ENCODE measurements at regions not wholly inside any gene's neighbourhood (a gene's known extent, or its start where the extent isn't known, plus 50 kb on each side); places are given as distances from the start of the nearest gene placed in this dataset.

DNA sequence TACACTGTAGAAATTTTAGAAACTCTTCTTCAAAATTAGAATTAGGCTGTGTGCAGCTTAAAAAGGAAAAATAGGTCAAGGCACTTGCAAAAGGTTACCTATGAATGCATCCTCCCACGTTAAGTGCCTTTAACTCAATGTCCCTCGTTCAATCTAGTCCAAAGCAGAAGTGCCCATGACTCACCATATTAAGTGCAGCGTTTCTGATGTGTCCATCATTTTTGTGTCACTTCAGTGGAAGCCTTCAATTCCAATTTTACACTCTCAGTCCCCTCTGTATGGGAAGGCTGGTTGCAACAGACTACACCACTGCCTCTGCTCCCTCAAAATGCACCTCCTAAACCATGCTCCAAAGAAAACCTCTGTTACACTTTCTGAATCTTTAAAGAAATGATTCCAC, 53.4 kb downstream of the FOXB1 start:
- no peak for DNase-seq

DNA sequence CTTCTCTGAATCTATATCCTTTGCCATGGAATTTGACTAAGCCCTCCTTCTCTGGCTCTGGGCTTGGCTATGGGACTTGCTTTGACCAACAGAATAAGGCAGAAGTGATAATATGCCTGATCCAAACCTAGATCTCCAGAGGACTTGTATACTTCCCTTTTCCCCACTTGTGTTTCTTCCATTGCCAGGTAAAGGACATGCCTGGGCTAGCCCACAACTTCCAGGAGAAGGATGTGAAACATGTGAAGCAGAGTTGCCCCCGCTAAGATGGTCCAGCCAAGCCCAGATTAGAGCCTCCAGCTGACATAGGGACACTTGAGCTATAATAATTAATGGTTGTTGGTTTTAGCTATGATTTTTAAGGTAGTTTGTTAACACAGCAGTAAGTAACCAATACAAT, 55.1 kb downstream of the FOXB1 start:
- no peak for DNase-seq

DNA sequence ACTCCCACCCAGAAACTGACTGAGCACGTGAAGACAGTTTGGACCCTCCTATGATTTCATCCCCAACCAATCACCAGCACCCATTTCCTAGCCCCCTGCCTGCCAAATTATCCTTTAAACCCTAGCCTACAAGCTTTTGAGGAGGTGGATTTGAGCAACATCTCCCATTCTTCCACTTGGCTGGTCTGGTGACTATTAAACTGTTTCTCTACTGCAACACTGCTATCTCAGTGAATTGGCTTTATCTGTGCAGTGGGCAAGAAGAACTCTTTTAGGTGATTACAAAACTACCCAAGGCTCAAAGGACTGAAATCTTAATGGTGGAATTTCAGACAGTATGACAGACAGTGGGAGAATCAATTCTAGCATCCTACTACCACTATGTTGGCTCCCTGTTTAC, 57.6 kb downstream of the FOXB1 start:
- DNase-seq: no peak

DNA sequence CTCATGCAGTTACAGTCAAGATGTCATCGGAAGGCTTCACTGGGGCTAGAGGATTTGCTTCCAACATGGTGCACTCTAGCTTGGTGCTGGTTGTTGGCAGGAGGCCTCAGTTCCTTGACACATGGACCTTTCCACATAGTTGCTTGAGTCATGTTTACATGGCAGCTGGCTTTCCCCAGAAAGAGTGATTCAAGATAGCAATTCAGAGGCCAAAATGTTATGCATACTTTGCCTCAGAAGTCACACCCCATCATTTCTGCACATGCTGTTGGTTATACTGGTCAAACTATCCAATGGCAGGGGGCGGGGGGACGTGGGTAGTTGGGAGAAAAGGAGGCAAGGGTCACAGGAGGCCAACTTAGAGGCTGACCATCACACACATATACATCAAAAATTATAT, 58.7 kb downstream of the FOXB1 start:
- DNase-seq: no peak

DNA sequence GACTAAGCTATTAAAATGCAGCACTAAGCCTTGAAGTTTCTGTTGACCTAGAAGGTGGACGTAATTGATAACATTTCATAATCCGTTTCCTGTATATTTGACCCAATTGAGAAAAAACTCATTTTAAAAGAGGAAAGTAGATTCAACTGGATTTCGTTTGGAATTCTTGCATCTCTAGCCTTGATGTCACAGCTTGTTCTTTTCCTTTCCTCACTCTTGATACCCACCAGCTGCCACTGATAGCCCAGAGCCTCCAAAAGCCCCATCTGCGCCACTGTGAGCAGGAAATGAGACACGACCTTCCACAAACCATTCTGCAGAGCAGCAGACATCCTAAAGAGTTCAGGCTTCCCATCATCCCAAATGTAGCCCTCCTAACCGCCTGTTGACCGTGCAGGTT, 61.8 kb downstream of the FOXB1 start:
- DNase-seq: no peak

DNA sequence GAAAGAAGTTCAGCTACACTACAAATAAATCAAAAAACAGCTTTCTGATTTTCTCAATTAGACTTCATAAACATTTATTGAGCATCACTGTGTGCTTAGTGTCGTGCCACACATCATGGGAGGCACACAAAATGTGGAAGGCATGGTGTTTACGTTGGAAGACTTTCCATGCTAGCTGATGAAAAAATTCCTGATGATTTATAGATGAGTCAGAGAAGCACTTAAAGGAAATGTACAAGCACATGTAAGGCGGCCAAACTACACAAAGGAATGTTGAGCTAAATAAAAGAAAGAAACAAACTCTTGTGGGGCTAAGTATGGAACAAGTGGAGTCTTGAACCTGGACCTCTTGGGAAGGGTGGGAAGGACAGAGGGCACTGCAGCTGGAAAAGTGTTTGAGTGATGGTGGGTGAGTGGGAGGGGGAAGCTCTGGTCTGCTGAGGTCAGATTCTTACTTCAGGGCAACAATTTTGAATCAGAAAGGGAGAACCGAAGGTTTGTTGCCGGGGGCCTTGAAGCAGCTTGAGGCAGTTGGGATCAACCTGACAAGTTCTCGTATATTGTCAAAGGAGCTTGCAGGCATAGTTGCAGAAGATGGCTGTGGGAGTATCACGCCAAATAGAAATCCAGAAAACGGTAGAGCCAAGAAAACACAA, 66.9 kb downstream of the FOXB1 start:
- DNase-seq: no peak

DNA sequence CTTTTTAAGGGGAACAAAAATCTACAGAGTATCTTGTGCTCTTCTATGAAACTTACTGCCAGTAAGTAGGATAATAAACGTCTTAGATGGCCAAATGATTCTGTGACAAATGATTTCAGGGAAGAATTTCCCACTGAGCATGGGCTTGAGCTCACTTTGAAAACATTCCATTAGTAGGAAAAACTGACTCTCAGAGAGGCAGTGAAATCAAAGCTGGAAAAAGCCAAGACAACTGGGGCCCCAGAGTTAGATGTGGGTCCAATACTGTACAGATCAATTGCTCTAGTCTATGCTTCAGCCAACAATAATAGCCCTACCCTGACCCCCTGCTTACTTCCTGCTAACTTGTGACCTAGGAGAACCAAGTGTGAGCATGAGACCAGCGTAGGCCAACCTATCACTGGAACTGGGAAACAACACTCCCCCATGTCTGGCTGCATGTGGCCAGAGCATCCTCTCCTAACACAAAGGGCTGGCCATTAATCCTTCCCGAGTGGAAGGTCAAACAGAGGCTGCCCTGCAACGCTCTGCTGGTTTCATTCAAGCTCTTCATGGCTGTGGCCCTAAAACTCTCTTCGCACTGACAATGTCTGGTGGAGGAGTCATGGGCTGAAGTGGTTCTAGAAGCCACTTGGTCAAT, 68.8 kb downstream of the FOXB1 start:
- no peak for DNase-seq

DNA sequence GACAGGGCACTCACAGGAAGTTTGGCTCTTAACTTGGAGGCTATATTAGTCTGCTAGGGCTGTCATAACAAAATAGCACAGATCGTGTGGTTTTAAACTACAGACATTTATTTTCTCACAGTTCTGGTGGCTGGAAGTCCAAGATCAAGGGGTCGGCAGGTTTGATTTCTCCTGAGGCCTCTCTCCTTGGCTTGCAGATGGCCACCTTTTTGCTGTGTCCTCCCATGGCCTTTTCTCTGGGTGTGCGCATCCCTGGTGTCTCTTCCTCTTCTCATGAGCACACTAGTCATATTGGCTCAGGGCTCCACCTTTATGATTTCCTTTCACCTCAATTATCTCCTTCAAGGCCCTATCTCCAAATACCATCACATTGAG, 69.3 kb downstream of the FOXB1 start:
- no peak for DNase-seq

DNA sequence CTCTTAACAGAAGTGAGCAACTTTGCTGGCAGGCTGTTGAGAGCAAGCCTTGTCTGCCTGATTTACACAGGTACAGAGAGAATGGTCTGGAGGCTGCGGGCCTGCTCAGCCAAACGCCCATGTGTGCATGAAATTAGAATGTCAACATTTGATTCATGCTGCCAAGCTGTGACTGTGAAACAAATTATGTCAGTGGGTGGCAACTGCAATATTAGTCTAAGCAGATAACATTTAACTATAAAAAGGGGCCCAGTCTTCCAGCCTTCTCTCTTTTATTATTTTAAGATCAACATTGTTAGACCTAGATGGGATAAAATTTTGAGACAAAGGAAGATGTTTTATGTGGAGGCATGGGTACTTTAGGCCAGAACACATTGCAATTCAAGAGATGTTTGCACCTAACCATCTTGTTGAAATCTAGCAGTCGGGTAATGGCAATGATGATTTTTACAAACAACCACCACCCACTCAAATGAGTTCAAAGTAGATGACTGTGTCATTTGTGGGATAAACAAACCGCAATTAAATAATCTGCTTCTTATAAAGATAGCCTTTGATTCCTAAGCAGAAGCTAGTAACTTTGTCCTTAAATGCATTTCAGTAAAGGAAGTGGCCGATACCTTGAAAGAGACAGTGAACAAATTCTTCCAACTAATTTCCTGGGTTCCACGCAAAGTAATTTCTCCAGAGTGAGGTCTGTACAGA, 70.2 kb downstream of the FOXB1 start:
- DNase-seq: no peak

DNA sequence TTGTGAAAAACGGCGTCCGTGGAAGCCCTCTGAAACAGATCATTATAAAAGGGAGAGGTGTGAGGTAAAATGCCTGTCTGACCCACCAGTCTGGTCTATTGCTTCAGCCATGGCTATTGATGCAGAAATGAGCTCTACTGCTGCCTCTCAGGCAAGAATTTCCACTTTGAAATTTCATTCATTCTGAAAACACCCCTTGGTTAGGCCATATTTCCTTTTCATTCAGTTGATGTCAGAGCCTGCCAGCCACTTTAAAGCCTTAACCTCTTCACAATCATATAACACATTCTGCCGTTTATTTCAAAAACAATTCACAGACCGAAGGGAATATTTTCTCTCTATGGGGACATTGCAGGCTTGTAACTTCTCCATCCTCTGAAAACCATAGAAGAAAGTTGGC, 71.9 kb downstream of the FOXB1 start:
- DNase-seq: no peak

DNA sequence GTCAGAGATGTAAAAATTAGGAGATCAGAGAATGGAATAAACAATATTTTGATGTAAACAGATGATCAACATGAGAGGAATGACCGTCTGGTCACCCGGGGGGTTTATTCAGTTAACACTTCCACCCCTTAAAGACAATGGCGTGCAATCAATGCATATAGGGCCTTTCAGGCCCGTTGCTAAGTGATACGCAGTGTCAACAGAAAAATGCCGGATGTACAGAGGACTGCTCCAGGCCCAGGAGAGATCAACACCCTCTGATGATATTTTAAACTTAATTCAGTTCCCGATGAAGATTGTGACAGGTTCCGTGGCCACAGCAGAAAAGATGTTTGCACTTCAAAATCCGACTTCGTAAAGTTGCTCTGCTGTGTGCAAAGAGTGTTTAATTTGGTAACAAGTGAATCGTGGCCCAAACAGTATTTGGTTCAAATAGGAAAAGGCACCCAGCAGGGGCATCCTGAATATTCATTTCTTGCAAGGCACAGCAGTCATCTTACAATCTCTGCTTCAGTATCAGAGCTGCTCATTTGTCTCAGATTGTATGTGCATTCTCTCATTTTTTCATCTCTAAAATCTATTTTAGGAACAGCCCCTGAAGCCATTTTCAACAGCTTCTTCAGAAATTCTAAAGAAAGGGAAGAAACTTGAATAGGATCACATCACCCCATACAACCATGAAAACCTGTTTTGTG, 72.6 kb downstream of the FOXB1 start:
- DNase-seq: no peak

DNA sequence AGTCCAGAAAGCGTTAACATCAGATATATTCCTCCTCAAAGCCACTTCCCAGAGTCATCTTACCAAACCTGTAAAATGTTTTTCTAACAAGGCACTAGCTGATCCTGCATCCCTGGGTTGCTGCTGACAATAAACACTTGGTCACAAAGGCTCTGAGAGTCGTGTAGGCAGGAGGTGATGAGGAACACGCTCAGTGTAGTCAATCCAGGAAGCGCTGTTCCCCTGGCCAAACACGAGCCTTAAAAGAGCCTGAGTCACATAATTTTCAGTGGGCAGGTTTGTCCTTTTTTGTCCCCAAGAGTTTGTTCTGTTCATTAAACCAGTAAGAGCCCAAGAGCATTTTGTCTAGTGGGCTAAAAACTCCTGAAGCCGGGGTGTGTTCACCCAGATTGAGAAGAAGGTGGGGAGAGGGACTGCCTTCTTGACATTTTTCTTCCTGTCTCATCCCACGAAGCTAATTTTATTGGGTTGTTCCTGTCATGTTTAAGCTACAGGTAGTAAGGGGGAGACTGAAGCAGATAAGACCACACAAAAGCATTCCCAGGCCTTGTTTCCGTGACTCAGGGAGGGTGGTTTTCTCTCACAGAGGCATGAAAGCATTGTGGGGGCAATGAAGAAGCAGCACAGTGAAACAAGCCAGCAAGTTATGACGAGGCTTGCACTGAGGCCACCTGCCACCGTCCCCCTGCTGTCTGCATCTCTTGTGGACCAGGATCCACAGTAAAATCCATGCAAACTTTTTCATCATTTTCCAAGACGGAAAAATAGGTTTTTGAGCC, 73.7 kb downstream of the FOXB1 start:
- no peak for DNase-seq

DNA sequence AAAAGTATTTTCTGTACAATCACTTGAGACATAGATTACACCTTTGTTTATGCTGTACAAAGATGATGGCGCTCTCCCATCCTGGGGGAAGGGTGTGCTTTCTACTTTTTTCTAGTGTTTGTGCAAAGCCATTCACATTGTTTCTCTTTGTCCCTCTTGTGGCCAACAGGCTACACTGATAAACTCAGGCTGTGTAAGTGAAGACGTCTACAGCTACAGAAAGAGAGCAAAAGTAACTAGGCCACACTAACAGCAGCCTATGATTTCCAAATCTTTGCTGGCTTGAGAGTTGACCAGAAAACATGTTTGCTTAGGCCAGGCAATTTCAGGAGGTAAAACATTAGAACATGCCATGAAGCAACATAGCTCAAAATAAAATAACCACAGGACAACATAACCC, 75.1 kb downstream of the FOXB1 start:
- DNase-seq: no peak

DNA sequence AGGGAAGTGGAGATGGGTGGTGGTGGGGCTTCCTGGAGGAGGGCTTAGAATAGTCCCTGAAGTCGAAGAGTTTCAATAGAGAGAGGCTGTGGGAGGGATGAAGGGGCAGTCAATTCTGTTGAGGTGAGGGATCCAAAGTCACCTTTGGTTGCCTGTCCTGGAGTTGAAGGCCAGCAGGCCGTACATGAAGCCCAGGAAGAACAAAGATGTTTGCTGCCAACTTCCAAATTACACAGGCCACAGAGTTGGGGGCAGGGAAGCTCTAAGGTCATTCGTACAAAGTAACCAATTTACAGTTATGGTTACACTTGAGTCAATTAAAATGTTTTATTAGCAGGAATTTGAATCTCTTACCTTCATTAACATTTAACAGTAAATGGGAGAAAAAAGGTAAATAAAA, 77.9 kb downstream of the FOXB1 start:
- no peak for DNase-seq

DNA sequence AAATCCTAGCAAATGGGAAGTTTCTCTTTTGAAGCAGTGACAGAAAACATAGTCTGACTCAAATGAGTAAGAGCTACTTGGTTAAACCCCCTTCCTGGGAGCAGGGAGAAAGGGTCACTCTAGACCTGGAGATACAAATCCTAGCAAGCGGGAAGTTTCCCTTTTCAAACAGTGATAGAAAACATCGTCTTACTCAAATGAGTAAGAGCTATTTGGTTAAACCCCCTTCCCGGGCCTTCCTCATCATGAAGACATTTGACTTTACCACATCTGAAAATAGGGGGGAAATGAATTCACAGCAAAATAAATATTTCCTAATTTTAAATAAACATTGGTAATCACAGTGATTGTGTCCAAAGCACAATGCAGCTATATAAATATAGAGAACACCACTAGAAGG, 79.2 kb downstream of the FOXB1 start:
- no peak for DNase-seq

DNA sequence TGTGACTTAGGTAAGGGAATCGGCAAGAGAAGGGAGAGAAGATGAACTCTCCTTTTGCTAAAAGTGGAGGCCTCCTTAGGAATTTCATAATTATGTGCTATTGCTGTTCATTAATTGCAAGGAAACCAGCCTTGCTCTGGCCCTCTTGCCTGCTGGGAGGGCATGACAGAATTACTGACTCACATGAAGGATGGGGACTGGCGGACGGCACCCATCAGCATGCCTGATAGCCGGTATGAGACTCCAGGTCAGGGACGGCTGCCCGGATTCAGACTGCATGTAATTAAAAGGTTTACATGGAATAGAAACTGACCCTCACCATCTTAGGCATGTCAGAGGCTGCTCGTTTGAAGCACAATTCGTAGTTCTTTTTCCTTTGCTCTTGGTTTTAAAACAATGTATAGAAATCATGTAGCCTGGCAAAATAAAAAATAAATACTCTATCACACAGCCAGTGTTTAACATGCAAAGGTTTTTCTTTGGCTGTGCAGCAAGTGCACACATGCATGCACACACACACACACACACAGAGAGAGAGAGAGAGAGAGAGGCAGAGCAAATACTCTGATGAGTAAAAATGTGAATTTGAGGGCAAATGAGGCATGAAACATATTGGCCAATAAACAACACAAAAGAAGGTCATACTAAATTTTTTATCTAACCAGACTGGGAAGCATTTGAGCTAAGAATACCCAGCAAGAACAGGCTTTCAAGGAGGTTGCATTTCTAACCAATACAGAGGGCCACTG, 82.7 kb downstream of the FOXB1 start:
- no peak for DNase-seq

DNA sequence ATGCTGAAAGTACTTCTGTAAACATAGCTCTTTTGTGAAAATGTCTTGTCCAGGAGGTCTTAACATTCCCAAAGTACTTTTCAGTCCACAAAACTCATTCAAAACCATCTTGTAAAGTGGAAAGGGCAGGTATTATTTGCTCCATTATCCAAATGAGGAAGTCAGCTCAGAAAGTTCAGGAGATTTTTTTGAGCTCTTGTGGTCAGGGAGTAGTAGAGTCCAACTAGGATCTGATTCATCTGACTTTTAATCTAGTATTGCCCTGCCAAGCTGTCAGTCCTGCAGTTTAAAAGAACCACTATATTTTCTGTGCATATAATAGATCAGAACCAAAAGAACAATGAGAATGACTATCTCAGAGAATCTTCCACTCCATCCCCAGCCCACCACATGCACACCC, 83.5 kb downstream of the FOXB1 start:
- no peak for DNase-seq

DNA sequence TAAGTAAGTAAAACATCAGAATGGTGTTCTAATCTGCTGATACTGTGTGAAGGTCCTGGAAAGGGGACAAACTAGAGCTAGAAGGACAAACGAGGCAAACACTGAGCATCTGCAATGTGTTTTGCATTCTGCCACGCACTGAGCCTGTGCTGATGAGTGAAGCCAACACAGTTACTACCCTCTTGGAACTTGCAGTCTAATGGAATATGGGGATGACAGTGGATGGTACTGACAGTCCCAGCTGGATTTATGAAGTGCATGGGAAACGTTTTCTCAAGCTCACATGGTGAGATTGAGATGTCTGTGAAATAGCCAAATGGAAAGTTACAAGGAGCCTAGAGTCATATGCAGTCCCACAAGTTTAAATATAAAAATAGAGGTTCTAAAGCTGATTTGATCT, 86.6 kb downstream of the FOXB1 start:
- DNase-seq: no peak

DNA sequence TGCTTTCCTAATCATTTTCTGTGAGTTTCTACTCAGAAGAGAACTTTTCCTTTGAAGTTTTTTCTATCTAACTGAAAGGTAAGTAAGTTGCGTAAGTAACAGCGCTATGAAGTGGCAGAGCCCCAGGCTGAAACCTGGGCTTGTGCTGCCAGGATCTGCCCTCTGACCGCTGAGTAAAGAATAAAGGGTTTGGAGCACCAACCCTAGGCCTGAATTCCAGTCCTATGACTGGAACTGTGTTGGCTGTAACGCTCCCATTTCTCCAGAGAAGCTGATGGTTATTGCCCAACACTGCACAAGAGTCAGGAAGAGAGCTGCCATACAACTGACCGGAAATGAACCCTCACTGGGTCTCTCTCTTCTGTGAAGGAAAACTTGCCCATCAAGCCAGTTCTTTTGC, 87.0 kb downstream of the FOXB1 start:
- no peak for DNase-seq

DNA sequence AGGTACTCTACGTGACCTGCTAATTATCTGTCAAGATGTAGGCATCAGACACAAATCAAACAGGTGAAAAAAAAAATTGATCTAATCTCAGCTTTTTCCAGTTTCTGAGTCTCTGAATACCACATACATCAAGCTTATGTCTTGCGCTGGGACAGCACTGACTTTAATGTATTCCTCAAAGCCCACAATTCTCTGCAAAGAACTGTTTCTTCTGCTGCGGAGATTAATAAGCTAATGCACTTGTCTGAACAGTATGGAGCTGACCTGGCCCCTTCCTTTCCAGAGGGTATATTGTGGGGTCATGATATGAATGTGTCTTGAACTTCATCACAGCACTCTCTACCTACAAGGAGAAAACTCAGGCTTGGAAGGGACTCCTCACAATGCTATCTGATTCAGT, 87.8 kb downstream of the FOXB1 start:
- no peak for DNase-seq

DNA sequence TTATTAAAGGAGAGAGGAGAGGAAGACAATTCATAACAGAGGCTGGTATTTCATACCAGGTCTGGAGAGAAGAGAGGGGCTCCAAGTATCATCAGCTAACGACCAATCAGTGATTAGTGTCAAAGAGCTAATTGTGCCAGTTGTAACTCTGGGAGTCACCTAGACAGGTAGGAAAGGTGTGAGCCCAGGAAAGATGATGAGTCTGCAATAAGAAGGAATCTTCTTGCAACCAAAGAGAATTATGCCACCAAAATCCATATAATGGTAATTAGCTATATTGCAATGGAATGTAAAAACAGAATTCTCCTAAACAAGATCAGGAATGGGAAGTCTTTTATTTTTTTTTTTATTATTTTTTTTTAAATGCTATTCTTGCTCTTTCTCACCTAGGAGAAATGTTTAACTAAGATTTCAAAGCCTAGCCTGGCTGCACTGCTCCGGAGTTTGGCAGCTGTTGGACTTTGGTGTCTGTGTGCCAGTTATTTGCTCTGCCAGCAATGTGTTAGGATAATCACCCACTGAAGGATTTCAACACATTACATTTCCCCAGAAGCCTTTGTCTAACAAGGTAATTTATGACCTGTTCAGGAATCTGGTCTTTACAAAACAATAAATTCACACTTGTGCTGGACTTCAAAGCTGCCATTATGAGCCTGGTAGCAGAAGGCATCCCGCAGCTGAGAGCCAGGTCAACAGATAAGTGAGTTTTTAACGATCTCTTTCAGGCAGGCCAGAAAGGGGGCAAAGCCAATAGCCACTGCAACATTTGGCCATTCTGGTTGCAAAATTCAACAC, 89.4 kb downstream of the FOXB1 start:
- no peak for DNase-seq

DNA sequence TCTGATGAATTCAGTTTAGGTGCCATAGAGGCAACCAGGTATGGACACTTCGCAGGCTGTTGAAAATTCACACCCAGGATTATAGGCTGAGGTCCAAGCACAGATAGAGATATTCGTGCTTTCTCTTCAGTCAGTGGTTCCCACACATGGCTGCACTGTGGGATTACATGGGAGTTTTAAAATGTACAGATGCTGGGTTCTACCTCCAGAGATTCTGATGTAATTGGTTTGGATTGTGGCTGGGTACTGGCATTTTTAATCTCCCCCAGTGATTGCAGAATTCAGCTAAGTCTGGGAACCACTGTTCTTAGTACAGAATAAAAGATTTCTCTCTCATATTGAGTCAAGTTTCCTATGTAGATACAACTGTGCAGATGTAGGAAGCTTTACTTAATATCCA, 91.6 kb downstream of the FOXB1 start:
- DNase-seq: no peak
